CD4-positive, alpha-beta T cell treated with Interferon gamma for 1 hour (primary cell): ENCODE measurements at regions not wholly inside any gene's neighbourhood (a gene's known extent, or its start where the extent isn't known, plus 50 kb on each side); places are given as distances from the start of the nearest gene placed in this dataset.

ENCODE experiments used
- DNase-seq: peaks from one replicate; pipeline ENCODE4 v3.0.0-alpha.2; 2020

DNA sequence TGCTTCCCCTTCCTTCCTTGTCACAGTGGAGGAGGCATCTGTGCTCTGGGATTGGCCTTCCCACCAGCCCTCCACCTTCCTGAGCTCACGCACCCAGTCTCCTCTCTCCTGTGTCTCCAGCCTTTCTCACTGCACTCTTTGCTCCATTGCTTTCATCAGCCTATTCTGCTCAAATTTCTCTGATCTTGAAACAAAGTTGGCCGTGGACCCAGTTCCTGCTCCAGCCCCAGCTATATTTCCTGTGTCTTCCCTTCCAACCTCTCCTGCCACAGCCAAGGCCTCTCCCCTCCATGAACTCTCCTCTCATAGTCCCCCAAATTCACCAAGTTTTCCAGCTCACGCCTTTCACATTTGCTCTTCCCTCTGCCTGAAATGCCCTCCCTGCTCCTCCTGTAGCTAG lies 226.6 kb upstream of the AGAP1 start:
- no peak for DNase-seq

DNA sequence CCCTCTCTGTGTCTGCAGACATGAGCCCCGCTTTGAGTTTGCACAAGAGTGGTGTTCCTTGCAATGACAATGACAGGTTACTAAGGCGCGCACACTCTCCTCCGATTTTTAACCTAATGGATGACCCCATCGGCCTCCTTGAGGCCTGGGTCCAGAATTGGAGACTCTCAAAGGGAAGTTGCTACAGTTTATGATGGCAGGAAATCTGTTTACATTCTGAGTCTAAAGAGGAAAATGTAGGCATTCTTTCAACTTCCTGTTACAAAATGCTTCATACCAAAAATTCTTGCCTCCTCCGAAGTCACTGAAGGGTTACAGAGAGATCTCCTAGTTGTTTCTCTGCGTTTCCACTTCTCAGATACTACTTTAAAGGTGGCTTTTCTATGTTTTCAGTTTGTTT lies 225.3 kb upstream of the AGAP1 start:
- DNase-seq = no peak

DNA sequence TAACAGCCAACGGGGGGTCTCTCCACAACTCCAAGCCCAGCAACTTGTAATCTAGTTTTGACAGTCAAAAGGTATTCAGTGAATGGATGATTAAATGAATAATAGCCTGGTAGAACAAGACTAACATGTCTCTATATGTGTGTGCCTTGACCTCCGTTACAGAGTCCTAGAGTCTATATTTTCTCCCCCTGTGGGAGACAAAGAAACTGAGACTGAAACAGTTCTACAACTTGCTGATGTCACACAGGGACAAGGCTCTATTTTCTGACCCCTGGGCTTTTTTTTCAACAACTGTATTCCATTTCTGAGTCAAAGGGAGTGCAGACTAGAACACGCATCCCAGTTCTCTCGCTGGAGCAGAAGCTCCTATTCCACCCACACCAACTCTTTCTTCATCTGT lies 223.6 kb upstream of the AGAP1 start:
- no peak for DNase-seq

DNA sequence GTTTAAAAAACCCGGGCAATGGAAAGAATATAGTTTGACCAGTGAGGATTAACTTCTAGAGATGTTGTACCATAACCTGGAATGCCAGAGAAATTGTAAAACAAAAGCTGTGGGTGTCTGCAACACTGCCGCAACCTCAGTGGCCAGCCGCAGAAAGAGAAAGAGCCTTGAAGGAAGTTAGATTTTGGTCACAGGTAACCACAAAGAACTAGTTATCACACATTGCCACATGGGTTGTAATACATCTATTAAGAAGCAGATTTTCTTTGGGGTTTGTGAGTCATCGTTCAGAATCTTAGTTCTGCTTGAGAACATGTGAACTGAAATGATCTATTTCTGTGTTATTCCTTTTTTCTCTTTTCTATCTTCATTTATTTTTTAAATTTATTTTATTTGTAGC lies 222.9 kb upstream of the AGAP1 start:
- DNase-seq = no peak

DNA sequence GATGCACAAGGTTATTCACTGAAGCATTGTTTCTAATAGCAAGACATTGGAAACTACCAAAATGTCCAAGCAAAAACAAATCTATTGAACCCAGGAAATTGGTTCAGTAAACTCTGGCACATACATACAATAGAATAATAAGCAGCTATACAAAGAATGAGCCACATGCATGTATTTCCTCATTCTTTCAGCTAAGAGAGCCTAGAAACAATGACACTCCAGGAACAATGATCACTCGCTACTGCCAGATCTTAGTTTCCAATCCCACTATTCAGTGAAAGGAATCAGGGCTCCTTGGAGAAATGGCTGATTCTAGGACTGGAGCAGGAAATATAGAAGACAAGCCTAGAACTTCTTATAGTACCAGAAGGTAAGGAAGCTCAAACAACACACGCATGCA lies 221.9 kb upstream of the AGAP1 start:
- DNase-seq = no peak

DNA sequence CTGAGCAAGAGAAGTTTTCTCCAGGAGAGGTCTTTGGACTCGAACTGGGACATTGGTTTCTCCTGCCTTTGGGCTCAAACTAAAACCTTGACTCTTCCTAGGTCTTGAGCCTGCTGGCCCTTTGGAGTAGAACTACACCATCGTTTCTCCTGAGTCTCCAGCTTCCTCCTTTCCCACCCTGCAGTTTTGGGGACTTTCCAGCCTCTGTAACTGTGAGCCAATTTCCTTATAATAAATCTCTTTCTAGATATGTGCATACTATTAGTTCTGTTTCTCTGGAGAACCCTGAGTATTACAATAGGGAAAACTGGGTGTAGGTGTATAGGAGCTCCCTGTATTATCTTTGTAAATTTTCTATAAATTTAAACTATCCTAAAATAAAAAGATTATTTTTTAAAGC lies 219.8 kb upstream of the AGAP1 start:
- DNase-seq = no peak

DNA sequence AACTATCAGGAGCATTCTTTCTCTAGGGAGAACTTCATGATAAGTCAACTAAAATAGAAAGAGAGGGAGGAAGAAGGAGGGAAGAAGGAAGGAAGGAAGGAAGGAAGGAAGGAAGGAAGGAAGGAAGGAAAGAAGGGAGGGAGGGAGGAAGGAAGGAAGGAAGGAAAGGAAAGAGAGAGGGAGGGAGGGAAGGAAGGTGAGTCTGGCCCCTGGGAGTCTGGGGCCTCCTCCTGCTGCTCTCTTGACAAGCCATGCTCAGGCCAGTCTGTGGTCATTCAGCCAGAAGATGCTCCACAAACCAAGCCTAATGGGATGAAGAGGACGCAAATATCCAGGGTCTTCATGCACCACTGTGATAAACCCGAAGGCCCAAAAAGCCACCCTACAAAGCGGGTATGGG lies 216.4 kb upstream of the AGAP1 start:
- DNase-seq = no peak

DNA sequence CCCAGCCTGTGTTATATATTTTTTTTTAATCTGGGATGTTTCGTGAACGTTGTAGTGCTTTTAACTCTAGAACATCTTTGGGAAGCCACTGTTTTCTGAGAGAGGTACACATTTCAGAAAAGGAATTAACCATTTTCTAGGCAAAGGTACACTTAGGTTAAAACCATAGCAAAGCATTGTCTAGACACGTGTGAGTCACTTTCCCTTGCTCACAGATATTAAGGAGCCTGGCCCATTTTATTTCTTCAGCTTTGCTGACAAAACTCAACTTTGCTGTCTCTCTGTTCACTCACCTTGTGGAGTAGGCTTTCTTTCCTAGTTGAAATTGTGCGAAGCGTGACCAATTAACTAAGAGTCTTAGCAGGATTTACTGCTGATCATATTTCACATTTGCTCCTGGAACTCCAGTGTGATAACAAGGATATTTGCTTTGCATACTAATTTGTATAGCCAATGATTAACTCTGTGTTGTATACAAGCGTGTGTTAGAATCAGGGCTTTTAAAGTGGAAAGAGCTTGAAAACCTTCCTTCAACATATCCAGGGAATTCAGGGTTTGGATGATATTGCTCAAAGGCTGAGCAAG lies 215.0 kb upstream of the AGAP1 start:
- no peak for DNase-seq

DNA sequence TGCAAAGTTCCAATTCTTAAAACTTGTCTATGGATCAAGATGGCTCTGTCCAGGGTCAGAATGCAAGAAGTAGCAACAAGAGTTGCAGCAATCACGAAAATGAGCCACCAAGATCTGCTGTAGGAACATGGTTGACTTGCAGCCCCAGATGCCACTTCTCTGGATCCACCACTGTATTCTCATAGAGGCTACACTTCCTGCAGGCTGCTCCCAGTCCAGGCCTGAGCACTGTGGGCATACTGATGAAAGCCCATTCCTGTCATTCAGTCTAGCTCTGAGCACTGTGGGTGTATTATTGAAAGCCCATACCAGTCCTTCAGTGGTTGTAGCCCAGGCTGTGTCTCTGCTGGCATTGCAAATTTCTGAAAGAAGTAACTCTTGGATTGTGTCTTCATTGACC lies 213.9 kb upstream of the AGAP1 start:
- no peak for DNase-seq

DNA sequence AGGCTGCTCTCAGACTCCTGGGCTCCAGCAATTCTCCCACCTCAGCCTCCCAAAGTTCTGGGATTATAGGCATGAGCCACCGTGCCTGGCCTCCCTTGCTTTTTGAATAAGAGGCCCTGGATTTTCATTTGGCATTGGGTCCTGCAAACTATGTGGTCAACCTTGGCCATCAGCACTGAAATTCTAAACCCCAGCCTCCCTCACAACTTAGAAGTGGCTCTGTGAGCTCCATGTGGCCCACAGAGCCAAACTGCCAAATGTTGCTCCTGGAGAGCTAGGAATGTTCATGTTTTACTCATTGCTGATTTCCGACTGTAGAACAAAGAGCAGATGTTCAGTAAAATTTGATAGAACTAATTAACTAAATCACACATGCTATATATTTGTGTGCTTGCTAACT lies 210.6 kb upstream of the AGAP1 start:
- no peak for DNase-seq

DNA sequence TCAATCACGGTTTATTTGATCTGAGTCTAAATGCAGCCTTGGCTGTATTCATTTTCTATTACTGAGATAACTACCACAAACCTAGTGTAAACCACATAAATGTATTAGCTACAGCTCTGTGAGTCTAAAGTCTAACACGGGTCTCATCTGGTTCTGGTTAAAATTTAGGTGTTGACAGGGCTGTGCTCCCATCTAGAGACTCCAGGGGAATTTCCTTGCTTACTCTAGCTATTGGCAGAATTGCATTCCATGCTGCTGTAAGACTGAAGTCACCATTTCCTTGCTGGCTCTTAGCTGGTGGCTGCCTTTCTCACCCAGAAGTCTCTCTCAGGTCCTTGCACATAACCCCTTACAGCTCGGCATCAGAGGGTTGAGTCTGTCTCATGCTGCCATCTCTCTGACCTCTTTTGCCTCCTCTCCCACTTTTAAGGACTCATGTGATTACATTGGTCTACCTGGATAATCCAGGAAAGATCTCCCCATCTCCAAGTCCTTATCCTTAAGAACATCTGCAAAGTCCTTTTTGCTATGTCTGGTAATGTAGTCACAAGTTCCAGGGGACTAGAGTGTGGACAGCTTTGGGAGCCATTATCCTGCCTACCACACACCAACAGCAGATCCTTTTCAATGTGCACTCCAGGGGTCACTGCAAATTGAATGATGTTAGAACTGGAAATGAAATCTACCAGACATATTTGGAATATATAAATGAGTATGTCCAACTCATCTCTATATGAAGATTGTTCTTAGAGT lies 207.0 kb upstream of the AGAP1 start:
- no peak for DNase-seq

DNA sequence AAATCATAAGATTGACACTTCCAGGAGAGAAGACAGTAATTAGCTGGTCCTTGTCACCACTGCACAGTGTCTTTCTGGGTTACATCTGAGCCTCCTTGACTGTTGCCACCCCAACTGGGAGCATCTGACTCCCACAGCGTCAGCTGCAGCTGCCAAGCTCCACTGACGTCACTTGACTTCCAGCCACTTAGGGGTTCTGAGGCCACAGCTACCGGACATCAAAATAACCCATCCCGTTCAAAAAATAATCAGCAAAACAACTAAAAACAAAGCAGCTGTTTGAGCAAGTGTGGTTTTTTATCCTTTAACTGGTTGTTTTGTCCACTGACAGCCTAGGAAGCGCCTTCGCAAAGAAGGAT lies 206.5 kb upstream of the AGAP1 start:
- DNase-seq = no peak

DNA sequence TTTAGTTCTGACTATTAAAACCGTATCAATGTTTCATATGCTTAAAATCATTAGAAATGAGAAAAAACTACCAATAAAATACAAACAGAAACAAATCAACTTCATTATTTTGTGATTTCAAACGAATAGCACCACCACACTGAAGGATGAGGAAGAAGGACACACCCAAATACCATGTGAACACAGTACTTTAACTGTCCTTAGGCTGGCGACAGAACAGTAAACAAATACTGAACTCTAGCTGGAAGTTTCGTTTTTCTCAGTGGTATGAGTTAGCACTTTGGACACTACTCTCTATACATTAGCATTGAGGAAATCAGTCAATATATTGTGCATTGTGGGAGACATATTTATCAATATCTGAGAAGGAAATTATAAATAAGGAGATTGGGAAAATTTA lies 202.4 kb upstream of the AGAP1 start:
- no peak for DNase-seq

DNA sequence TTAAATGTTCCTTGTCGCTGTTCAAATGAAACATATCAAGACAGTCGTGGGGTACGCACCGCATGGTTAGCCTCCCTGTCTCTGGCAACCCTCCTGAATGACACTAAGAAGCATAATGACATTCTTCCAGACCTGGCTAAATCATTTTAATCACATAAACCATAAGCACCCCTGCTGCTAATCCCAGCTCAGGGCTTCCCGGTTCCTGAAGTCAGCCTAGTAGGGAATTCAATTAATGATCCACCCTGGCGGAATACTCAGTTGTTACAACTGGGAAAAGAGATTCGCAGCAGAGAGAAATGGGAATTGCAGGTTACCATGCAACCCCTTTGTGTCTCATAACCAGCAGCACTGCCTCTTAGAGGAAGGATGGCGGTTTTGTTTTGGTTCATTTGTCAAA lies 200.8 kb upstream of the AGAP1 start:
- DNase-seq = no peak

DNA sequence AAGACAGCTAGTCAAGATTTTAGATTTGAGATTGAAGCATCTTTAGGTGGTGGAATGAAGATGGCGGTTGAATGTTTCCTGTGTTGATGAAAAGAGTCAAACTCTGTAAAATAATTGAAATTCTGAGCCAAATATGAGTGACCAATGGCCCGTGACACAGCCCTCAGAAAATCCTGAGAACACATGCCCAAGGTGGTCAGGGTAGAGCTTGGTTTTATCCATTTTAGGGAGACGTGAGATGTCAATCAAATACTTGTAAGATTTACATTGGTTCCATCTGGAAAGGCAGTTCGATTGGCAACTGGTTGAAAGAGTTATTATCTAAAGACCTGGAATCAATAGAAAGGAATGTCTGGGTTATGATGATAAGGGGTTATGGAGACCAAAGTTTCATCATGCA lies 198.0 kb upstream of the AGAP1 start:
- no peak for DNase-seq

DNA sequence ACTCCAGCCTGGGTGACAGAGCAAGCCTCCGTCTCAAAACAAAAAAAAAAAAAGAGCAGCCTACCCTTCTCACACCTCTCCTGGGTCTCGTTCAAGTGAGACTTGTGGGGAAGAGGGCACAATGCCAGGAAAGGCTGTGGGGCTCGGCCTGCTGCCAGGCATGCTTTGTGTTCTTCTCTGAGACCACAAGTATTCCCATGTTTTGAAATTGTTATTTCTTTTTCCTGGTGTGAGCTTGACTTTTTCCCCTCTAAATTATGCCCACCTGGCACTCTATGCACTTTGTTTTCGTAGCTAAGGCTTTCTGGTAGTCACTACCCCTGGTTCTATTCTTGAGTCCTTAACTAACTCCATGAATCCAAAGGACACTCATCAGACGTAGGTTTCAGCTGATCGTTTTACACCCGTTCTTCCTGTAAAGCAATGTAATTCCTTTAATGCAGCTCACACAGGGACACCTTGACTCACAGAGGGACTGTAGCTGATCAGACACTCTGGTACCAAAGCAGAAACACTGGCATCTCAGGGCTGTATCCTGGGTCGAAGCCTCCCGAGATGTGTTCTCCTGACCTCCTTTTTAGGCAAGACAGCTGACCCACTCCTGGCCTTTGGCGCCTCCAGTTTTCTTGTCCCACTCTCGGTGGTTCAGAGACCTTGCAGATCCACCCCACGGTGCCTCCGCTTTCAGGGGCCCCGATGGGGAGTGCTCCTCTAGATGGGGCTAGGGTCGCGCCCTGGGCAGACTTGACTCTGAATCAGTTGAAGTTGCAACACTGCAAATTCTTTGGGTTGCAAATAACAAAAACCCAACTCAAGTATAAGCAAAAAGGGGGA lies 193.3 kb upstream of the AGAP1 start:
- DNase-seq = no peak

DNA sequence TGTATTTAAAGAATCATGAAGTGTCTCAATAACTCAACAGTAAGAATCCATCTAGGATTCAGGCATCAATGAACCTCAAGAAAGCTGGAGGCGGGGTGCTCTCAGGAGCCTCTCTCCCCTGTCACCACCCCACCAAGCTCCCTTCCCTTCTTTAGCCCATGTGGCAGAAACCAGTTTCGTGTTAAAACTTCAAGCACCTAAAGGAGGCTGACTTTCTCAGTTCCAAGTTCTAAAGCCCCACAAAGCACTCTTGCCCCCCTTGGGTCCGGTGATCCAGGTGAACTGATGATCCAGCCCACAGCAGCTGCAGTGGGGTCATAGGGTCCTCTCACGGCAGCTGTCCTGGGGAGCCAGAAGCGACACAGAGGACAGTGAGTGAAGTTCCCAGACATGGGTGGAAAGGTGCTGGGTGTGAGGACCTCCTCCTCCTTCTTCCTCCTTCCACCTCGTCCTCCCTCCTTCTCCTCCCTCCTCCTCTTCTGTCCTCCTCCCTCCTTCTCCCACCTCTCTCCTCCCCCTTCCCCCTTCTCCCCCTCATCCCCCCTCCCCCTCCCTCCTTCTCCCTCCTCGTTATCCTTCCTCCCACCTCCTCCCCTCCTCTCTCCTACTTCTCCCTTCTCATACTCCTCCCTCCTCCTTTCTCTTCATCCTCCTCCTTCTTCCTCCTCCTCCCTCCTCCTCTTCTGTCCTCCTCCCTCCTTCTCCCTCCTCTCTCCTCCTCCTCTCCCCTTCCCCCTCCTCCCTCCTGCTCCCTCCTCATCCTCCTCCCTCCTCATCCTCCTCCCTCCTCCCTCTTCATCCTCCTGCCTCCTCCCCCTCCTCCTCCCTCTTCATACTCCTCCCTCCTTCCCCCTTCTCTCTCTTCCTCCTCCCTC lies 192.4 kb upstream of the AGAP1 start:
- DNase-seq = no peak

DNA sequence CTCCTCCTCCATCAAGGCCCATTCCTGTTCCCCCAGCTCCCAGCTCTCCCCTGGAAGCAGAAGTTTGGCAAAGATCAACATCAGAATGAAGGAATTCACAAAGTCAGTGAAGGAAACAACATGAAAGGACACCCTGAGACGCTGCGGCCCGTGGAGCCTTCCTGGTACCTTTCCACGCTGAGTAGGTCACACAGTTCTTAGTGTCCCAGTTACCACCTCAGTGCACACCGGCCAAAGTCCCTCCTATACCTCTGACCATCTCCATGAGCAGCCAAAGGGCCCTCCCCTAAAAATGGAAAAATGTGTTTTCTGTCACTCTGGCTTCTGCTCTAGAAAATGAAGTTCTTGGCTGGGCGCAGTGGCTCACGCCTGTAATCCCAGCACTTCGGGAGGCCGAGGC lies 191.6 kb upstream of the AGAP1 start:
- DNase-seq = no peak

DNA sequence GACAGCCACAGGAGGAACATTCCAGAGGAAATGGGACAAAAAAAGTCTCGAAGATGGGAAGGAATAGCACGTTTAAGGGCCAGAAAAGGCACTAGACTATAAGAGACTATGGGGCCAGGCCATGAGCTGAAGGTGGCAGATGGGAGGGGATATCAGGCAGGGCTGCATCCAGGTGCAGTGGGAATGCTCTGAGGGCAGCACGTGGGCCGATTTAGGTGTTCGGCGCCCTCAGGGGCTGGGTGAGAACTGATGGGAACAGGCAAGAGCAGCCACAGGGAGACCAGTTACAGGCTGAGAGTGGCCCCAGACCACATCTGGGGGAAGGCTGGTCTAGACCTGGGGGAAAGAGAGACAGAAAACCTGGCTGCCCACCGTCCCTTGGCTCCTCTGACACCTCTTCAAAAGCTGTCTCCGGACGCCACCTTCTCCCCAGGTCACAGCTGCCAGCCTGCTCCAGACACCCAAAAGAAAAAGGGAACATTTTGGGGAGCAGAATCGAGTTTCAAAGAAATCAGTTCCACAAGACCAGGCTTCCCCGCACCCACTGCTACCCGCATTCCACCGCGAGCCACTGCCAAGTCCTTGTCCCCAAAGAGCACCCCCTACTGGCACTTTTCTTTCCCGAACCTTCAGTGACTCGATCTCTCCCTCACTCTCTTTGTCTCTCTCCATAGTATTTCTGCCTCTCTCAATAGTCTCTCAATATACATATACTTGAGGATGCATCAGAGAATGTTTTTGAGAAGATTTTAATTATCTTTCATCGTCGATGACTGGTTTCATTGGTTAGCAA lies 190.1 kb upstream of the AGAP1 start:
- DNase-seq = no peak

DNA sequence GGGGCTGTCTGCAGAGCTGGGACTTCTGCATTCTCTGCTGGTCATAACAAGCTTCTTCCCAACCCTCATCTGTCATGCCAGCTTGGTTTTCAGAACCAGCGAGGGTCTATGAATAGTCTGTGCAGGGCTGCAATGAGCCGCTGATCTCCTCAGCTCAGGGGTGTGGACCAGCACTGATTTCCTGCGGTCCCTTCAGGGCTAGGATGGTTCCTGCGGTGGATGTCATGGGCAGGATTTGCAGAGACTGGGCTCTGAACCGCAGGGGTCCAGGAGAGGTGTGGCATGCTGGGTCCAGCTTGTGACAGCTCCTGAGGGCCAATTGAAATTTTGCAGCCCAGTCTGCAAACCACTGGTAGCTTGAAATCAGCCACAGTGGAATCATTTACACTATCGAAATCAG lies 188.2 kb upstream of the AGAP1 start:
- DNase-seq = no peak

DNA sequence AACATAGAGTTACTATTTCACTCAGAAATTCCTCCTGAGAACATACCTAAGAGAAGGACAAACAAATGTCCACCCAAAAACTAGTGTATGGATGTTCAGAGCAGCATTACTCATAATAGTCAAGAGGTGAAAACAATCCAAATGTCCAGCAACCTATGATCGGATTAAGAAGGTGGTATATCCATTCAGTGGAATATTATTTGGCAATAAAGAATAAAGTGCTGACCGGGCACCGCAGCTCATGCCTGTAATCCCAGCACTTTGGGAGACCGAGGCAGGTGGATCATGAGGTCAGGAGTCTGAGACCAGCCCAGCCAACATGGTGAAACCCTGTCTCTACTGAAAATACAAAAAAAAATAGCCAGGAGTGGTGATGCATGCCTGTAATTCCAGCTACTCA lies 182.8 kb upstream of the AGAP1 start:
- no peak for DNase-seq

DNA sequence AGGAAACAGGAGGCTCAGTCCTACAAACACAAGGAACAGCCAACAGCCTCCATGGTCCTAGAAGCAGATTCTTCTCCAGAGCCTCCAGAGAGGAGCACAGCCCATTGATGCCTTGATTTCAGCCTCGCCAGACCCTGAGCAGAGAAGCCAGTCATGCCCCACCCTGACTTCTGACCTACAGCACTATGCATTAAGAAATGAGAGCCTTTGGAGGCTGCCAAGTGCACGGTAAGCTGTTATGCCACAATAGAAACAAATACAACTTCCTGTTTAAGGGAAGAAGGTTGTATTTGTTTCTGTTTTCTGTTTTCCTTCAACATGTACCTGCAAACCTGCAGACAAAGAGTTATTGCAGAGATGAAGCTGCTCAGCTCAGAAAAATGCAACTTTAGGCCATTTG lies 181.3 kb upstream of the AGAP1 start:
- DNase-seq = no peak
